IPS-20b (cell line): ENCODE measurements at regions not wholly inside any gene's neighbourhood (a gene's known extent, or its start where the extent isn't known, plus 50 kb on each side); places are given as distances from the start of the nearest gene placed in this dataset.

ENCODE experiments used
- H3K27ac ChIP-seq: one replicate; pipeline ENCODE4 v1.5.1; 2013; ENCODE audit warnings: low read length
- H3K27me3 ChIP-seq: 2 replicates; pipeline ENCODE4 v1.6.1; 2013; ENCODE audit warnings: mild to moderate bottlenecking, low read length, inconsistent platforms; ENCODE audit not compliant: insufficient read depth
- H3K36me3 ChIP-seq: 2 replicates; pipeline ENCODE4 v1.6.1; 2013; ENCODE audit warnings: low read depth, mild to moderate bottlenecking, inconsistent platforms, low read length, moderate library complexity; ENCODE audit not compliant: insufficient read depth
- H3K4me1 ChIP-seq: 2 replicates; pipeline ENCODE4 v1.6.1; 2013; ENCODE audit warnings: mild to moderate bottlenecking, control low read depth, inconsistent platforms, low read length, moderate library complexity; ENCODE audit not compliant: insufficient read depth
- H3K4me3 ChIP-seq: 2 replicates; pipeline ENCODE4 v1.5.1; 2013; ENCODE audit warnings: mild to moderate bottlenecking, low read length, inconsistent platforms
- H3K9ac ChIP-seq: 2 replicates; pipeline ENCODE4 v1.6.1; 2013; ENCODE audit warnings: low read depth, mild to moderate bottlenecking, inconsistent platforms, low read length, moderate library complexity
- H3K9me3 ChIP-seq: 2 replicates; pipeline ENCODE4 v1.6.1; 2013; ENCODE audit warnings: mild to moderate bottlenecking, low read depth, low read length, inconsistent platforms; ENCODE audit not compliant: insufficient read depth

- H3K27me3 ChIP-seq = no peaks in the 10 kb centered on the region
- no peak overlapping the region for H3K27ac ChIP-seq
- H3K36me3 ChIP-seq = no peaks in the 10 kb centered on the region
- H3K9ac ChIP-seq = no peak overlapping the region
- no peaks in the 10 kb centered on the region for H3K4me1 ChIP-seq
- no peak overlapping the region for H3K4me3 ChIP-seq
- no peaks in the 10 kb centered on the region for H3K9me3 ChIP-seq
Measured at GRCh38 chr21:26686705-26687104, 113.6 kb upstream of the CYYR1 start.

DNA sequence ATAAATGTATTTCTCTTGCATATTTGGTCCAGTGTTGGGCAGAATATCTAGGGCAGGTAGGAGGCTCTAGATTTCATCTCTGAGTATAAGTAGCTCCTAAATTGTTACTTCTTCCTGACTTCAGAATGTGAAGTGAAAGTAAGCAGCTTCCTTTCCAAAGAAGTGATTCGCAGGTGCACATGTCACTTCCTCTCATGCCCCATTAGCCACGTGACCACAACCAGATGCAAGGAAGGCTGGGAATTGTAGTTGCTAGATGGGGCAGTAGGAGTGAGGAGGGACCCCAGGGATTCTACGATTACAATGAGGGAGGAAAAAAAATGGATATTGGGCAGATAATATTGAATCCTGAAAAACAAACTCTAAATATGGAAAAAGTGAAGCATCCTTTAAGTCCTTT lies 113.2 kb upstream of the CYYR1 start:
- Histone ChIP-seq H3K4me1 (no peaks in the 10 kb centered on the region), H3K27ac (no peak overlapping the region), H3K4me3 (no peak overlapping the region), H3K9me3 (no peaks in the 10 kb centered on the region), H3K9ac (no peak overlapping the region), H3K27me3 (no peaks in the 10 kb centered on the region), H3K36me3 (no peaks in the 10 kb centered on the region)

GRCh38 chr21:26684889-26685288 lies 111.8 kb upstream of the CYYR1 start:
- H3K9ac ChIP-seq = no peak overlapping the region
- H3K27ac ChIP-seq = no peak overlapping the region
- H3K27me3 ChIP-seq = no peaks in the 10 kb centered on the region
- H3K9me3 ChIP-seq = no peaks in the 10 kb centered on the region
- no peak overlapping the region for H3K4me3 ChIP-seq
- H3K36me3 ChIP-seq = no peaks in the 10 kb centered on the region
- no peaks in the 10 kb centered on the region for H3K4me1 ChIP-seq

DNA sequence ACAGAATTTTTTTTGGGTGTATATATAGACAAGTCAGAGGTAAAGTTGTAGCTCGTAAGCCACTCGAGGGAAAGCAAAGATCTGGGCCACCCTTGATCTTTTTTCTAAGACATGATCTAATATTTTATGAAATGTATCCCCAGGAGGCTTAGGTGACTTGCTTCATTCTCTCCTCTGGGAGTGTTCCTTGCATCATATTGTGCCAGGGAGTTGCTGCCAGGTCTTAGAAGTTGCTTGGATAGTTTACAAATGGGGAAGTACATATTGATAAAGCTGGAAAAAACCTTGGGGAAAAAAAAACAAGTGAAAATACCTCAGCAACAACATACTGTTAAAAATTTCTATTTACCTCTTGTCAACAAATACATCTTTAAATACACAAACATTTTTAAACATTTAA lies 110.9 kb upstream of the CYYR1 start:
- Histone ChIP-seq H3K4me1 (no peaks in the 10 kb centered on the region), H3K27ac (no peak overlapping the region), H3K9ac (no peak overlapping the region), H3K4me3 (no peak overlapping the region), H3K9me3 (no peaks in the 10 kb centered on the region), H3K27me3 (no peaks in the 10 kb centered on the region), H3K36me3 (no peaks in the 10 kb centered on the region)

DNA sequence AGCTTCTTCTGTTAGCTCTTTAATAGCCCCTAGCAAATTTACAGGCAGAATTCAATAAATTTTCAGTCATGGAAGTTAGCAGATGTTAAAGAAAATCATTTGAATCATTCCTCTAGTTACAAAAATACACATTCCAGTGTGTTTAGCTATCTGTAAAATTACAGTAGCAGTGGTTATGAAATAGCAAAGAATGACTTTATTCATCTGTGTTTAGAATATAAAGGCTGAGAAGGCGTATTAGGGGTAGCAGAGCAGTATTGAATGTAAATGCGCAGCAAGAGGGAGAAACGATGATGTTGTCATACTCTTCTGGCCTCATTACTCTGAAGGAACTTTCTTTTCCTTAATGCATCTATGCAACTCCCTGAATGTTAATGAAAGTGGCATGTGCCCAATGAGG lies 106.2 kb upstream of the CYYR1 start:
- H3K4me3 ChIP-seq = no peak overlapping the region
- no peaks in the 10 kb centered on the region for H3K27me3 ChIP-seq
- no peaks in the 10 kb centered on the region for H3K4me1 ChIP-seq
- no peak overlapping the region for H3K9ac ChIP-seq
- H3K9me3 ChIP-seq = no peaks in the 10 kb centered on the region
- H3K36me3 ChIP-seq = no peaks in the 10 kb centered on the region
- no peak overlapping the region for H3K27ac ChIP-seq

GRCh38 chr21:26674323-26674722 lies 101.2 kb upstream of the CYYR1 start:
- no peak overlapping the region for H3K4me3 ChIP-seq
- H3K36me3 ChIP-seq = no peaks in the 10 kb centered on the region
- no peaks in the 10 kb centered on the region; the same call in 1 of the 2 replicates for H3K9me3 ChIP-seq
- H3K9ac ChIP-seq = no peak overlapping the region
- no peaks in the 10 kb centered on the region for H3K27me3 ChIP-seq
- H3K27ac ChIP-seq = no peak overlapping the region
- H3K4me1 ChIP-seq = no peaks in the 10 kb centered on the region

DNA sequence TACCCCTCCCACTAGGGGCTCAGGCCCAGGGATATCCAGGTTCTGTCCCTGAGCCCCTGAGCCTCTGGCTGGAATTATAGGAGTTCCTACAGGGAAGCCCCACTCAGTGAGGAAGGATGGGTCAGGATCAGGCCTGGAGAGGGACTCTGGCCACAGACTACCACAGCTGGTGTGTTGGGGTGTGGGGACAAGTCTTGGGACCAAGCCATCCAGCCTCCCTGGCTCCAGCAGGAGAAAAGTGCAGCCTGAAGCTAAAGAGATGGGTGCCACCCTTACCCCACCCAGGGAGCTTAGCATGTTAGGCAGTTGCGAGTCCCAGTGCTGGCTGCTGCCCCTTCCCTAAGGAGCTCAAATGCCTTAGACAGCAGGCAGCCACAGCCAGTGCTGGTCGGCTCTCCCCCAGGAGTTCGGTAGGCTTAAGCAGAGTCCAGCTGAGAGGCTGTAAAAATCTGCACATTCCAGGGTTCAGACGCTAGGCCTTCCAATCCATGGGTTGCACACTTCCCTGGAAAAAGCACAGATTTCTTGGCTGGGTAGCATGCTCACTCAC lies 96.2 kb upstream of the CYYR1 start:
- Histone ChIP-seq H3K27me3 (no peaks in the 10 kb centered on the region), H3K36me3 (no peaks in the 10 kb centered on the region), H3K27ac (no peak overlapping the region), H3K9ac (no peak overlapping the region), H3K9me3 (peaks cover 9% of the 10 kb centered on the region; the same call in 1 of the 2 replicates), H3K4me1 (no peaks in the 10 kb centered on the region), H3K4me3 (no peak overlapping the region)

GRCh38 chr21:26659757-26660156 lies 86.7 kb upstream of the CYYR1 start:
- Histone ChIP-seq H3K27ac (no peak overlapping the region), H3K4me1 (no peaks in the 10 kb centered on the region), H3K27me3 (no peaks in the 10 kb centered on the region), H3K9ac (no peak overlapping the region), H3K9me3 (peaks cover 33% of the 10 kb centered on the region), H3K36me3 (no peaks in the 10 kb centered on the region), H3K4me3 (no peak overlapping the region)

GRCh38 chr21:26659182-26659581 lies 86.1 kb upstream of the CYYR1 start:
- no peak overlapping the region for H3K9ac ChIP-seq
- H3K4me1 ChIP-seq = no peaks in the 10 kb centered on the region
- H3K27ac ChIP-seq = no peak overlapping the region
- H3K27me3 ChIP-seq = no peaks in the 10 kb centered on the region
- H3K36me3 ChIP-seq = no peaks in the 10 kb centered on the region
- H3K4me3 ChIP-seq = no peak overlapping the region
- H3K9me3 ChIP-seq = peaks cover 27% of the 10 kb centered on the region

DNA sequence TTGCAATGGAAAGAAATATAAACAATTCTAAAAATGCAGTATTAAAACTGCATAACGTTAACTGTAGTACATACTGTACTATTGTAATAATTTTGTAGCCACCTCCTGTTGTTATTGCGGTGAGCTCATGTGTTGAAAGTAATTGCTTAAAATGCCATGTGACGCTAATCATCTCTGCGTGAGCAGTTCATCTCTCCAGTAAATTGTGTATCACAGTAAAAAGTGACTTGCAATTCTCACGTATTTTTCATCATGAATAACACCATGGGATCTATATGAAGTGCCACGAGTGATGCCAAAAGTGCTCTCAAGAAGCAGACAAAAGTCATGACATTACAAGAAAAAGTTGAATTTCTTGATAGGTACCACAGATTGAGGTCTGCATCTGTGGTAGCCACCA lies 82.4 kb upstream of the CYYR1 start:
- Histone ChIP-seq H3K9ac (no peak overlapping the region), H3K27me3 (no peaks in the 10 kb centered on the region), H3K27ac (no peak overlapping the region), H3K4me3 (no peak overlapping the region), H3K4me1 (no peaks in the 10 kb centered on the region), H3K36me3 (no peaks in the 10 kb centered on the region), H3K9me3 (peaks cover 9% of the 10 kb centered on the region; the same call in 1 of the 2 replicates)

DNA sequence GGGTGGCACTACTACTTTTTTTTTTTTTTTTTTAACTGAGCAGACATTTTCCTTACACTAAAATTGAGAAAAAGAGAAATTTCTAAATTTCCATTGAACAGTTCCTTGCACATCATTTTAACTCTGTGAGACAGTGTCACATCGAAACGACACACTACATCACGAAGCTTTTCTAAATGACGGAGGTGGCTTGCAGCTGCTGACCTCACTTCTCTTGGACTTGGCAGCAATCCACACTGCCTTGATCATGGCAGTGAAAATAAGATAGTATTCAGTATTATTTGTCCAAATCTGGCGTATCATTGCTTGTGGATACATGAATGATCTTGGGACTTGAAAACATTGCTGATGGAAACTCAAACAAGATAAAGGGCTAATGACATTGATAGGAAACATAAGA lies 80.3 kb upstream of the CYYR1 start:
- H3K4me3 ChIP-seq = no peak overlapping the region
- H3K36me3 ChIP-seq = no peaks in the 10 kb centered on the region
- H3K27ac ChIP-seq = no peak overlapping the region
- no peaks in the 10 kb centered on the region for H3K27me3 ChIP-seq
- no peaks in the 10 kb centered on the region for H3K9me3 ChIP-seq
- no peak overlapping the region for H3K9ac ChIP-seq
- no peaks in the 10 kb centered on the region for H3K4me1 ChIP-seq

DNA sequence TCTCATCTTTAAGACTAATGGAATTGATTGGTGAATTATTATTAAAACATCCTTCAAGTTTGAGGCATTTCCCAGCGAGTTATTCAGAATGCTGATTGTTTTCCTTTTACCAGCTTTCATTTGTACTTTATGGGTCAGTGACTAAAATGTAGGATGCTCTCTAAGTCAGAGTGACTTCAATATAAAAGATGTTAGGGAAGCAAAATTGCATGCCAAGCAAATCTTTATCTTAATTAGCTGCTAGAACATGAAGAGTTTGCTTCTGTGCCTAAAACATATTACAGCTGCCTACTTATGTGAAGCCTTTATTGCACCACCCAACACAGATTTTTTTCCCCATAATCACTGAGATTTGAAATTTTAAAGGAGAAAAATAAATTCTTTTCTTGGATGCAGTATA lies 79.8 kb upstream of the CYYR1 start:
- Histone ChIP-seq H3K9me3 (no peaks in the 10 kb centered on the region), H3K4me1 (no peaks in the 10 kb centered on the region), H3K27ac (no peak overlapping the region), H3K27me3 (no peaks in the 10 kb centered on the region), H3K9ac (no peak overlapping the region), H3K36me3 (no peaks in the 10 kb centered on the region), H3K4me3 (no peak overlapping the region)

DNA sequence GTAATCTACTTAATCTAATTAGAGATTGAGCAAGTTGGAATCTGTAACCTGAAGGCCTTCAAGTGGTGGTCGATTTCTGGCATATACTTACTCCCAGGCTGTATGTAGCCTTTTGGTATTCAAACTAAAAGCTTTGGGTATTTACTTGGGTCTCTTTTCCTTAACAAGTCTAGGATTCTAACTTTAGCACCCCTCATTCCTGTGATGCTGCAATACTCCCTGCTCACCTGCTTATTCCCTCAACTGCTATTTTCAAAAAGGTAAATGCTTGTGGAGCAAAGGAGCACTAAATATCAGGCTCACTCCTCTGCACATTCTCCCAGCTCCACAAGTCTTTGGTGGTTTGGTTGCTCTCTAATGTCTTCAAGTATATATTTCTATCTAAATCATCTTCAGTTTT lies 68.0 kb upstream of the CYYR1 start:
- H3K9me3 ChIP-seq = no peaks in the 10 kb centered on the region

More for the DNA sequence above, 68.0 kb upstream of the CYYR1 start:
- Histone ChIP-seq H3K27me3 (peaks cover 9% of the 10 kb centered on the region; the same call in 1 of the 2 replicates), H3K36me3 (no peaks in the 10 kb centered on the region), H3K4me1 (no peaks in the 10 kb centered on the region), H3K9ac (no peak overlapping the region), H3K4me3 (no peak overlapping the region), H3K27ac (no peak overlapping the region)
